Kidney (tissue), 13 donors: ENCODE measurements at regions not wholly inside any gene's neighbourhood (a gene's known extent, or its start where the extent isn't known, plus 50 kb on each side); places are given as distances from the start of the nearest gene placed in this dataset.
"Not testable (repeated sequence)": the region's sequence is repeated elsewhere in the genome, so short reads cannot be mapped to it uniquely, and the experiment has no call there.

ENCODE experiments used
- DNase-seq, 5 donors: peaks; one replicate each; pipeline ENCODE4 v3.0.0-alpha.2; 2013 to 2020
- FAIRE-seq: peaks from 2 replicates; lab custom pipeline; 2012; peaks lifted over from hg19 to GRCh38; lab: Jason Lieb, UNC
- H3K27ac ChIP-seq, 2 donors: one replicate each; pipeline ENCODE4 v1.7.0; 2013; ENCODE audit warnings: low read depth in 2 of 2, low read length in 2 of 2, inconsistent platforms in 1 of 2
- H3K27me3 ChIP-seq: one replicate; pipeline ENCODE4 v1.7.1; 2013; ENCODE audit warnings: low read length, inconsistent platforms; ENCODE audit not compliant: control insufficient read depth, insufficient read depth
- H3K36me3 ChIP-seq, 3 donors: one replicate each; pipeline versions ENCODE4 v1.7.0 to v1.7.1; 2013; ENCODE audit warnings: low read length in 3 of 3, control low read depth in 1 of 3, inconsistent platforms in 1 of 3; ENCODE audit not compliant: insufficient read depth in 3 of 3, control insufficient read depth in 2 of 3
- H3K4me1 ChIP-seq, 3 donors: one replicate each; pipeline versions ENCODE4 v1.7.0 to v1.7.1; 2013; ENCODE audit warnings: low read length in 3 of 3, inconsistent platforms in 1 of 3, low read depth in 1 of 3; ENCODE audit not compliant: control insufficient read depth in 2 of 3, insufficient read depth in 2 of 3
- H3K4me3 ChIP-seq, 3 donors: one replicate each; pipeline versions ENCODE4 v1.7.0 to v1.8.1; 2013; ENCODE audit warnings: low read length in 3 of 3, control low read depth in 1 of 3, inconsistent platforms in 1 of 3
- H3K9ac ChIP-seq, 3 donors: one replicate each; pipeline versions ENCODE4 v1.7.0 to v1.7.1; 2013; ENCODE audit warnings: low read length in 3 of 3, control low read depth in 1 of 3, inconsistent platforms in 1 of 3
- H3K9me3 ChIP-seq, 3 donors: one replicate each; pipeline versions ENCODE4 v1.7.0 to v1.7.1; 2013; ENCODE audit warnings: low read length in 3 of 3, control low read depth in 1 of 3, inconsistent platforms in 1 of 3; ENCODE audit not compliant: control insufficient read depth in 2 of 3, insufficient read depth in 1 of 3
- CTCF ChIP-seq: IDR thresholded peaks from 3 replicates; pipeline ENCODE4 v1.5.1; 2012; ENCODE audit warnings: mild to moderate bottlenecking, moderate library complexity, borderline replicate concordance; ENCODE audit not compliant: insufficient read depth; ENCODE audit errors: extremely low read depth
- intact Hi-C: fragments of 100-400 bp; cut with DNase I; formaldehyde crosslinking; loops from one replicate; pipeline ENCODE4 v1.11.1; 2022
- donor health status: control.
- donor health status: control.
- donor health status: control.
- donor health status: control.
- donor health status: control.
- donor health status: DM: yes; HTN: yes; CAD: no.
- donor health status: Normal renal cell carcinoma (clear cell type).

DNA sequence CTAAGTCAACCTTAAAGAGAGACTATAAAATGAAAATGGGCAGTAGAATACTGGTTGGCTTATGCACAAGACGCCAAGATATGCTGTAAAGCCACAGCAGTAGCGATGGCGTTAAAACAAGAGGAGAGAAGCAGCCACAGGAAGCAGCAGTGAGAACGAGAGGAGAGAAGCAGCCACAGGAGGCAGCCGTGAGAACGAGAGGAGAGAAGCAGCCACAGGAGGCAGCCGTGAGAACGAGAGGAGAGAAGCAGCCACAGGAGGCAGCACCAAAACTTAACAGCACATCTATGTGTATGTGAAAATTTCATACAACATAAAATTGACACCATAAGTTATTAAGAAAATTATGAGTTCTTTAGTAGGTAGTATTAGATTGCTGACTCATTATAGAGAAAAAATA is 2318.6 kb upstream of the ACO1 start:
- FAIRE-seq = no peak
- H3K4me1 ChIP-seq = no peaks in the 10 kb centered on the region
- no peak overlapping the region for H3K27ac ChIP-seq
- H3K9me3 ChIP-seq = no peaks in the 10 kb centered on the region
- intact Hi-C loops = no loop called here
- TF ChIP-seq CTCF = no peak
- H3K27me3 ChIP-seq = no peaks in the 10 kb centered on the region
- H3K4me3 ChIP-seq = no peak overlapping the region
- no peak overlapping the region for H3K9ac ChIP-seq
- no peaks in the 10 kb centered on the region for H3K36me3 ChIP-seq
- no peak for DNase-seq

DNA sequence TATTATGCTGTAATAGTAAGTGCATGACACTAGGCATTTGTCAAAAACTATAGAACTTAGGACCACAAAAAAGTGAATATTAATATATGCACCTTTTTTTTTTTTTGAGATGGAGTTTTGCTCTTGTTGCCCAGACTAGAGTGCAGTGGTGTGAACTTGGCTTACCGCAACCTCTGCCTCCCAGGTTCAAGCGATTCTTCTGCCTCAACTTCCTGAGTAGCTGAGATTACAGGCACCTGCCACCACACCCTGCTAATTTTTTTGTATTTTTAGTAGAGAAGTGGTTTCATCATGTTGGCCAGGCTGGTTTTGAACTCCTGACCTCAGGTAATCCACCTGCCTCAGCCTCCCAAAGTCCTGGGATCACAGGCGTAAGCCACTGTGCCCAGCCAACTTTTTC is 2315.2 kb upstream of the ACO1 start:
- DNase-seq, H3K9me3 ChIP-seq, H3K36me3 ChIP-seq, H3K27me3 ChIP-seq, H3K27ac ChIP-seq, FAIRE-seq, intact Hi-C loops, H3K9ac ChIP-seq, H3K4me3 ChIP-seq, H3K4me1 ChIP-seq: not testable (repeated sequence)

DNA sequence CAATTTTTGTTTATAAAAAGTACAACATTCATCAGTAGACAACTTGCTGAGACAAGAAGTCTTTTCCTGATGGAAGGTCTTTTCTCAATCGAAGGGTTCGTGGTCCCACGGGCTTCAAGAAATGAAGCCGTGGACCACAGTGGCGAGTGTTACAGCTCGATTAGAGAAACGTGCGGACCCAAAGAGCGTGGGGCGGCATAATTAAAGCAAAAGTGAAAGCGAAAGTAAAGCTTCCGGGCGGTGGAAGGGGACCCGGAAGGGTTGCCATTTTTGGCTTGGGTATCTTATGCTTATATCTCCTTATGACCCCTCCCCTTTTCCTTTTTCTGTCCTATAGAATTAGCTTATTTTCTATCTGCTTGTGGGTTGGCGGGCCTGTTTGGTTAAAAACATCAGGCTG is 2309.4 kb upstream of the ACO1 start:
- intact Hi-C loops = no loop called here
- H3K36me3 ChIP-seq = no peaks in the 10 kb centered on the region
- no peak for FAIRE-seq

DNA sequence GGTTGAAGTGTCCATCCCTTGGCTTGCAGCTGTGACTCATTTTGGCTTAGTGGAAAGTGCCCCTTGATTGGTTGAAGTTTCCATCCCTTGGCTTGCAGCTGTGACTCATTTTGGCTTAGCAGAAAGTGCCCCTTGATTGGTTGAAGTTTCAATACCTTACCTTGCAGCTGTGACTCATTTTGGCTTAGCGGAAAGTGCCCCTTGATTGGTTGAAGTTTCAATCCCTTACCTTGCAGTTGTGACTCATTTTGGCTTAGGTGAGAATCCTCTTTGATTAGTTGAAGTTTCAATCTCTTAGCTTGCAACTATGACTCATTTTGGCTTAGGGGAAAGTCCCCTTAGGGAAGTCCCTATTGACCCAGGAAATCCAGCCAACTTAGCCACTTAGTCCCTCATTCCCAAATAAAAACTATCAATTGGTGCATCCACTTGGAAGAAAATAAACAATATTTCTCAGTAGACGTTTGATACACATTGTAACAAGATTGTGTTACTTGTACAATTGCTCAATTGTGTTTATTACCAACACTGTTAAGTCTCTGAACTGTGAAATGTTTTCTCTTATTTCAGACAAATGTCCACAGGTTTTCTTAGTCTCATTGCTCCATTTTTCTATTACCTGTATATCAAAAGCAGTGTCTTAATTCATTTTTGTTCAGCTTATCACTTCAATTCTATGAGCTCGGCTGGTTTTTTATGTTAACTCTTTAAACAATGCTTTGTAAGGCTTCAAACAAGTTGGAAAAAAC is 2308.8 kb upstream of the ACO1 start:
- H3K4me3 ChIP-seq = no peak overlapping the region
- H3K27me3 ChIP-seq = no peaks in the 10 kb centered on the region
- no peaks in the 10 kb centered on the region for H3K9me3 ChIP-seq
- no peak for FAIRE-seq
- no peak overlapping the region for H3K9ac ChIP-seq
- DNase-seq = no peak
- no peaks in the 10 kb centered on the region for H3K4me1 ChIP-seq
- intact Hi-C loops = no loop called here
- TF ChIP-seq CTCF = no peak
- H3K36me3 ChIP-seq = no peaks in the 10 kb centered on the region
- no peak overlapping the region for H3K27ac ChIP-seq

More for the DNA sequence above, 2309.4 kb upstream of the ACO1 start:
- Histone ChIP-seq H3K27me3 (no peaks in the 10 kb centered on the region), H3K4me1 (no peaks in the 10 kb centered on the region), H3K9me3 (no peaks in the 10 kb centered on the region), H3K27ac (no peak overlapping the region), H3K4me3 (no peak overlapping the region), H3K9ac (no peak overlapping the region)
- no peak for DNase-seq
- no peak for TF ChIP-seq CTCF
